Keratinocyte (primary cell): ENCODE measurements at regions not wholly inside any gene's neighbourhood (a gene's known extent, or its start where the extent isn't known, plus 50 kb on each side); places are given as distances from the start of the nearest gene placed in this dataset.

ENCODE experiments used
- DNase-seq: peaks from one replicate; pipeline ENCODE4 v3.0.0-alpha.2; 2011; ENCODE audit warnings: low read depth, missing footprints, low spot score
- FAIRE-seq: peaks from 2 replicates; lab custom pipeline; 2011; peaks lifted over from hg19 to GRCh38; lab: Jason Lieb, UNC
- H2AFZ ChIP-seq: 2 replicates; pipeline ENCODE4 v1.6.0; 2012; ENCODE audit warnings: low read length, control low read depth, inconsistent platforms; ENCODE audit not compliant: control insufficient read depth
- H3K27ac ChIP-seq: 2 replicates; pipeline ENCODE4 v1.5.1; 2011; ENCODE audit warnings: low read length; ENCODE audit not compliant: control insufficient read depth, insufficient read depth
- H3K27me3 ChIP-seq: 3 replicates; pipeline ENCODE4 v1.6.0; 2011; ENCODE audit warnings: low read length; ENCODE audit not compliant: control insufficient read depth, insufficient read depth; ENCODE audit errors: extremely low read depth
- H3K36me3 ChIP-seq, 2 experiments: 2 replicates in 1 of 2; 3 replicates in 1 of 2; pipeline ENCODE4 v1.5.1; 2011; ENCODE audit warnings: low read length in 2 of 2, mild to moderate bottlenecking in 1 of 2; ENCODE audit not compliant: control insufficient read depth in 2 of 2, insufficient read depth in 2 of 2; ENCODE audit errors: extremely low read depth in 1 of 2
- H3K4me1 ChIP-seq: 3 replicates; pipeline ENCODE4 v1.5.1; 2011; ENCODE audit warnings: low read length; ENCODE audit not compliant: control insufficient read depth, insufficient read depth; ENCODE audit errors: extremely low read depth
- H3K4me2 ChIP-seq: 3 replicates; pipeline ENCODE4 v1.6.0; 2011; ENCODE audit warnings: low read depth, low read length; ENCODE audit not compliant: control insufficient read depth, insufficient read depth; ENCODE audit errors: extremely low read depth
- H3K4me3 ChIP-seq, 3 experiments: fragments of 200-600 bp in 1 of 3; sonication (generic) in 1 of 3; 2 replicates in 2 of 3; 3 replicates in 1 of 3; pipeline ENCODE4 v1.5.1; 2011 to 2016; ENCODE audit warnings: low read length in 3 of 3, mild to moderate bottlenecking in 3 of 3, control low read depth in 2 of 3, inconsistent platforms in 1 of 3, low read depth in 1 of 3, mixed read lengths in 1 of 3, mixed run types in 1 of 3, moderate library complexity in 1 of 3; ENCODE audit not compliant: control insufficient read depth in 2 of 3, insufficient read depth in 2 of 3; ENCODE audit errors: extremely low read depth in 1 of 3
- H3K79me2 ChIP-seq: 2 replicates; pipeline ENCODE4 v1.6.0; 2012; ENCODE audit warnings: low read length; ENCODE audit not compliant: control insufficient read depth, insufficient read depth
- H3K9ac ChIP-seq: 3 replicates; pipeline ENCODE4 v1.6.0; 2011; ENCODE audit warnings: low read length; ENCODE audit not compliant: control insufficient read depth, insufficient read depth; ENCODE audit errors: extremely low read depth
- H3K9me1 ChIP-seq: 3 replicates; pipeline ENCODE4 v1.6.0; 2011; ENCODE audit warnings: low read length; ENCODE audit not compliant: control insufficient read depth, insufficient read depth; ENCODE audit errors: extremely low read depth
- H3K9me3 ChIP-seq: 2 replicates; pipeline ENCODE4 v1.5.1; 2012; ENCODE audit warnings: low read depth, low read length; ENCODE audit not compliant: control insufficient read depth
- H4K20me1 ChIP-seq: 3 replicates; pipeline ENCODE4 v1.6.0; 2011; ENCODE audit warnings: low read length; ENCODE audit not compliant: control insufficient read depth, insufficient read depth; ENCODE audit errors: extremely low read depth
- CTCF ChIP-seq, 3 experiments: IDR thresholded peaks in 1 of 3; conservative IDR thresholded peaks in 1 of 3; optimal IDR thresholded peaks in 1 of 3; 2 replicates in 2 of 3; 3 replicates in 1 of 3; pipeline versions ENCODE3 to v1.5.1; 2011; ENCODE audit warnings: low read length in 3 of 3, mild to moderate bottlenecking in 3 of 3, moderate library complexity in 2 of 3, control low read depth in 1 of 3, inconsistent platforms in 1 of 3; ENCODE audit not compliant: insufficient read depth in 2 of 3; ENCODE audit errors: extremely low read depth in 1 of 3
- EZH2 ChIP-seq: IDR thresholded peaks from one replicate; pipeline ENCODE4 v1.6.1; 2012; ENCODE audit warnings: inconsistent platforms, mild to moderate bottlenecking, low read length, moderate library complexity
- dilution Hi-C: fragments of 300-500 bp; cut with MboI; formaldehyde crosslinking; loops from one replicate; pipeline ENCODE4 v1.7.0; 2020; ENCODE audit warnings: low sequenced_read_pairs; ENCODE audit not compliant: extremely low pct_ligation_motif_present

GRCh38 chr2:180279581-180279980 is 272.5 kb upstream of the CWC22 start:
- Histone ChIP-seq H3K9ac (no peak overlapping the region), H3K36me3 (no peaks in the 10 kb centered on the region), H3K4me1 (no peaks in the 10 kb centered on the region), H3K27me3 (no peaks in the 10 kb centered on the region), H3K9me1 (no peaks in the 10 kb centered on the region), H4K20me1 (no peaks in the 10 kb centered on the region), H3K9me3 (no peaks in the 10 kb centered on the region), H3K27ac (no peak overlapping the region), H3K4me3 (no peak overlapping the region), H2AFZ (no peak overlapping the region), H3K4me2 (no peak overlapping the region), H3K79me2 (no peaks in the 10 kb centered on the region)
- DNase-seq: no peak
- dilution Hi-C loops: no loop called here
- no peak for FAIRE-seq
- TF ChIP-seq EZH2: no peak
- no peak for TF ChIP-seq CTCF (optimal IDR thresholded peaks at IDR 0.05 in 1 of 3, IDR thresholded peaks at IDR 0.05 in 1 of 3, conservative IDR thresholded peaks at IDR 0.05 in 1 of 3; ENCODE audit: extremely low read depth in 1 of 3, insufficient read depth in 2 of 3, low read length in 3 of 3)

- dilution Hi-C loops: no loop called here
- H3K36me3 ChIP-seq: no peaks in the 10 kb centered on the region
- no peaks in the 10 kb centered on the region for H3K27me3 ChIP-seq
- no peak overlapping the region for H3K9ac ChIP-seq
- FAIRE-seq: no peak
- H3K27ac ChIP-seq: no peak overlapping the region
- H3K9me3 ChIP-seq: no peaks in the 10 kb centered on the region
- H4K20me1 ChIP-seq: no peaks in the 10 kb centered on the region
- H2AFZ ChIP-seq: no peak overlapping the region
- no peak for TF ChIP-seq CTCF (optimal IDR thresholded peaks at IDR 0.05 in 1 of 3, IDR thresholded peaks at IDR 0.05 in 1 of 3, conservative IDR thresholded peaks at IDR 0.05 in 1 of 3; ENCODE audit: extremely low read depth in 1 of 3, insufficient read depth in 2 of 3, low read length in 3 of 3)
- TF ChIP-seq EZH2: no peak
- H3K79me2 ChIP-seq: no peaks in the 10 kb centered on the region
- H3K4me3 ChIP-seq: no peak overlapping the region
- H3K4me1 ChIP-seq: no peaks in the 10 kb centered on the region
- H3K4me2 ChIP-seq: no peak overlapping the region
- DNase-seq: no peak
- no peaks in the 10 kb centered on the region for H3K9me1 ChIP-seq
These were observed 269.6 kb upstream of the CWC22 start for GRCh38 chr2:180276733-180277132.
